Gastrocnemius medialis (tissue), 4 donors: ENCODE measurements at regions not wholly inside any gene's neighbourhood (a gene's known extent, or its start where the extent isn't known, plus 50 kb on each side); places are given as distances from the start of the nearest gene placed in this dataset.

Source experiments
- ATAC-seq, 2 donors: fragments of 150-250 bp; one replicate each; pipeline ENCODE4 v1.9.1; 2016
- DNase-seq, 2 donors: peaks; one replicate each; pipeline ENCODE4 v3.0.0-alpha.2; 2019
- H3K27ac ChIP-seq, 4 donors: fragments of 200-600 bp; sonication (generic); 1 replicate in 1 of 4; 2 replicates in 3 of 4; pipeline ENCODE4 v1.5.1; 2016 to 2018; ENCODE audit warnings: mild to moderate bottlenecking in 2 of 4, moderate library complexity in 1 of 4
- H3K27me3 ChIP-seq, 3 donors: fragments of 200-600 bp; sonication (generic) in 2 of 3; 1 replicate in 1 of 3; 2 replicates in 2 of 3; pipeline versions ENCODE4 v1.5.1 to v1.6.0; 2016 to 2019; ENCODE audit warnings: mild to moderate bottlenecking in 1 of 3, moderate library complexity in 1 of 3
- H3K36me3 ChIP-seq, 2 donors: fragments of 200-600 bp; sonication (generic) in 1 of 2; one replicate each; pipeline ENCODE4 v1.5.1; 2017 to 2018
- H3K4me1 ChIP-seq, 2 donors: fragments of 200-600 bp; sonication (generic) in 1 of 2; one replicate each; pipeline ENCODE4 v1.5.1; 2016 to 2017; ENCODE audit warnings: mild to moderate bottlenecking in 2 of 2
- H3K4me3 ChIP-seq, 4 donors: fragments of 200-600 bp; sonication (generic) in 3 of 4; 1 replicate in 1 of 4; 2 replicates in 3 of 4; pipeline ENCODE4 v1.5.1; 2016 to 2019; ENCODE audit warnings: mild to moderate bottlenecking in 2 of 4
- H3K9me3 ChIP-seq, 3 donors: fragments of 200-600 bp; sonication (generic) in 2 of 3; 1 replicate in 1 of 3; 2 replicates in 2 of 3; pipeline ENCODE4 v1.5.1; 2016 to 2019
- POLR2A ChIP-seq, 2 donors: fragments of 450-650 bp; IDR thresholded peaks; one replicate each; pipeline ENCODE4 v1.6.1; 2017; ENCODE audit warnings: antibody characterized with exemption in 2 of 2, mild to moderate bottlenecking in 2 of 2, moderate library complexity in 2 of 2
- in situ Hi-C, 4 donors: fragments of 200-750 bp; cut with MboI; loops; one replicate each; pipeline versions ENCODE4 v1.15.0 to v1.8.0; 2017; ENCODE audit warnings: low sequenced_read_pairs in 4 of 4
- intact Hi-C: fragments of 100-400 bp; cut with DNase I; formaldehyde crosslinking; loops from one replicate; pipeline ENCODE4 v1.15.1; 2023; ENCODE audit warnings: low total_unique reads
- TF ChIP-seq, protein P1 (sequence below), 5 experiments: fragments of 450-650 bp in 3 of 5; fragments of 200-600 bp in 2 of 5; sonication (generic) in 2 of 5; IDR thresholded peaks in 4 of 5; conservative IDR thresholded peaks in 1 of 5; 1 replicate in 4 of 5; 2 replicates in 1 of 5; pipeline ENCODE4 v1.5.1; 2016 to 2019; ENCODE audit warnings: antibody characterized with exemption in 5 of 5, mild to moderate bottlenecking in 3 of 5, moderate library complexity in 3 of 5

GRCh38 chr4:77398256-77398655, 207.4 kb upstream of the CXCL13 start:
- intact Hi-C loops: no loop called here
- Histone ChIP-seq H3K27ac (no peak overlapping the region), H3K36me3 (no peaks in the 10 kb centered on the region), H3K27me3 (no peaks in the 10 kb centered on the region), H3K9me3 (no peaks in the 10 kb centered on the region), H3K4me1 (no peaks in the 10 kb centered on the region), H3K4me3 (no peak overlapping the region)
- DNase-seq: no peak
- ATAC-seq: no peak
- in situ Hi-C loops: loop anchor here in 2 of 4 donors (10.0 kb wide), 2 partner anchors 197 to 207 kb away; partner anchors contain the start of gene CXCL13 (in 1 of the 2)
- TF ChIP-seq, protein P1, sequence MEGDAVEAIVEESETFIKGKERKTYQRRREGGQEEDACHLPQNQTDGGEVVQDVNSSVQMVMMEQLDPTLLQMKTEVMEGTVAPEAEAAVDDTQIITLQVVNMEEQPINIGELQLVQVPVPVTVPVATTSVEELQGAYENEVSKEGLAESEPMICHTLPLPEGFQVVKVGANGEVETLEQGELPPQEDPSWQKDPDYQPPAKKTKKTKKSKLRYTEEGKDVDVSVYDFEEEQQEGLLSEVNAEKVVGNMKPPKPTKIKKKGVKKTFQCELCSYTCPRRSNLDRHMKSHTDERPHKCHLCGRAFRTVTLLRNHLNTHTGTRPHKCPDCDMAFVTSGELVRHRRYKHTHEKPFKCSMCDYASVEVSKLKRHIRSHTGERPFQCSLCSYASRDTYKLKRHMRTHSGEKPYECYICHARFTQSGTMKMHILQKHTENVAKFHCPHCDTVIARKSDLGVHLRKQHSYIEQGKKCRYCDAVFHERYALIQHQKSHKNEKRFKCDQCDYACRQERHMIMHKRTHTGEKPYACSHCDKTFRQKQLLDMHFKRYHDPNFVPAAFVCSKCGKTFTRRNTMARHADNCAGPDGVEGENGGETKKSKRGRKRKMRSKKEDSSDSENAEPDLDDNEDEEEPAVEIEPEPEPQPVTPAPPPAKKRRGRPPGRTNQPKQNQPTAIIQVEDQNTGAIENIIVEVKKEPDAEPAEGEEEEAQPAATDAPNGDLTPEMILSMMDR (IDR thresholded peaks at IDR 0.05 in 4 of 5, conservative IDR thresholded peaks at IDR 0.05 in 1 of 5): no peak
- TF ChIP-seq POLR2A (IDR thresholded peaks at IDR 0.05): no peak

DNA sequence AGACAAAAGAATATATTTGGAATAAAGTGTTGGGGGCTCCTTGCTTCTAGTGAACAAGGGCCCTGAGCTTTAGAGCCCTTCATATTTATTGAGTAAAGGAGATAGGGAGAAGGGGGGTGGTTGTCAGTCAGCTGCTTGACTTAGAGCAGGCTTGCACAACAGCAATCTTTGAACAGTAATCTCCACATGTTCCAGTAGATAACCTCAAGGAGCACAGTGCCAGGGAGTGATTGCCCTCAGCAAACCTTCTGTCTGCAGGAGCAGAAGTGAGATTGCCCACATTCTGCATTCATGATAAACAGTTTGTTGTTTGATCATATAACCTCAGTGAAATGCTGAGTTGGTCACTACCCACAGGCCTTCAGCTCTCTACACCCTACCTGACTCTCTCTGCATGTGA, 205.8 kb upstream of the CXCL13 start:
- H3K36me3 ChIP-seq: no peaks in the 10 kb centered on the region
- no peaks in the 10 kb centered on the region for H3K27me3 ChIP-seq
- TF ChIP-seq POLR2A (IDR thresholded peaks at IDR 0.05): no peak
- TF ChIP-seq, protein P1 (IDR thresholded peaks at IDR 0.05 in 4 of 5, conservative IDR thresholded peaks at IDR 0.05 in 1 of 5): no peak
- intact Hi-C loops (no loop called here), in situ Hi-C loops (loop anchor here in 2 of 4 donors (10.0 kb wide), 2 partner anchors 195 to 205 kb away; partner anchors contain the start of gene CXCL13 (in 1 of the 2))
- no peak overlapping the region for H3K4me3 ChIP-seq
- no peak overlapping the region for H3K27ac ChIP-seq
- H3K4me1 ChIP-seq: no peaks in the 10 kb centered on the region
- DNase-seq (no peak), ATAC-seq (no peak)
- no peaks in the 10 kb centered on the region for H3K9me3 ChIP-seq

GRCh38 chr4:77413766-77414165, 191.9 kb upstream of the CXCL13 start:
- in situ Hi-C loops (no loop called here), intact Hi-C loops (no loop called here)
- ATAC-seq (no peak), DNase-seq (no peak)
- Histone ChIP-seq H3K27ac (no peak overlapping the region), H3K9me3 (no peaks in the 10 kb centered on the region), H3K36me3 (no peaks in the 10 kb centered on the region), H3K27me3 (no peaks in the 10 kb centered on the region), H3K4me3 (no peak overlapping the region), H3K4me1 (no peaks in the 10 kb centered on the region)
- TF ChIP-seq, protein P1 (IDR thresholded peaks at IDR 0.05 in 4 of 5, conservative IDR thresholded peaks at IDR 0.05 in 1 of 5): no peak
- TF ChIP-seq POLR2A (IDR thresholded peaks at IDR 0.05): no peak

DNA sequence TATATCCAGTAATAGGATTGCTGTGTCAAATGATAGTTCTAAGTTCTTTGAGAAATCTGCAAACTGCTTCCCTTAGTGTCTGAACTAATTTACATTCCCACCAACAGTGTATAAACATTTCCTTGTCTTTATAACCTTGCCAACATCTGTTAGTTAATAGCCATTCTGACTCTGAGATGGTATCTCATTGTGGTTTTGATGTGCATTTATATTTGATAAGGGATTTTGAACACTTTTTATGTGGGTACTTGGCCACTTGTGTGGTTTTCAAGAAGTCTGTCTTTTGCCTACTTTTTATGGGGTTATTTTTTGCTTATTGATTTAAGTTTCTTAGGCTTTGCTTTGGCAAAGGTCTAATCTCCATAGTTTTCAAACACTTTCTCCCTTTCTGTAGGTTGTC, 189.9 kb upstream of the CXCL13 start:
- intact Hi-C loops: no loop called here
- H3K27me3 ChIP-seq: no peaks in the 10 kb centered on the region

More for the DNA sequence above, 189.9 kb upstream of the CXCL13 start:
- Histone ChIP-seq H3K4me3 (no peak overlapping the region), H3K36me3 (no peaks in the 10 kb centered on the region), H3K4me1 (no peaks in the 10 kb centered on the region), H3K9me3 (no peaks in the 10 kb centered on the region), H3K27ac (no peak overlapping the region)
- DNase-seq: no peak
- no peak for TF ChIP-seq POLR2A (IDR thresholded peaks at IDR 0.05)
- TF ChIP-seq, protein P1 (IDR thresholded peaks at IDR 0.05 in 4 of 5, conservative IDR thresholded peaks at IDR 0.05 in 1 of 5): no peak
- no peak for ATAC-seq
- in situ Hi-C loops: no loop called here
